HepG2 (cell line): ENCODE measurements at regions not wholly inside any gene's neighbourhood (a gene's known extent, or its start where the extent isn't known, plus 50 kb on each side); places are given as distances from the start of the nearest gene placed in this dataset.

Experiments used
- HOXD1 ChIP-seq: sonication (generic); formaldehyde crosslinking; IDR thresholded peaks from 2 replicates; pipeline ENCODE4 v1.5.0; 2020; ENCODE audit warnings: missing genetic modification reagents
- NFIB ChIP-seq: sonication (generic); formaldehyde crosslinking; IDR thresholded peaks from 2 replicates; pipeline ENCODE4 v1.9.0; 2021; ENCODE audit warnings: missing genetic modification reagents, mild to moderate bottlenecking, borderline replicate concordance
- RBAK ChIP-seq: sonication (generic); formaldehyde crosslinking; IDR thresholded peaks from 2 replicates; pipeline ENCODE4 v1.5.1; 2020; ENCODE audit warnings: mild to moderate bottlenecking, missing genetic modification reagents
- SIX1 ChIP-seq: sonication (generic); formaldehyde crosslinking; IDR thresholded peaks from 2 replicates; pipeline ENCODE4 v1.4.0; 2020; ENCODE audit warnings: missing genetic modification reagents, borderline replicate concordance
- SP2 ChIP-seq: sonication (generic); formaldehyde crosslinking; IDR thresholded peaks from 2 replicates; pipeline ENCODE4 v1.5.1; 2020; ENCODE audit warnings: mild to moderate bottlenecking, missing genetic modification reagents
- ZFP36L1 ChIP-seq: sonication (generic); formaldehyde crosslinking; IDR thresholded peaks from 2 replicates; pipeline ENCODE4 v1.8.0; 2022; ENCODE audit warnings: mild to moderate bottlenecking, missing genetic modification reagents, moderate library complexity
- ZNF3 ChIP-seq: IDR thresholded peaks from 2 replicates; pipeline ENCODE4 v1.7.0; 2017; ENCODE audit warnings: inconsistent platforms
- ZNF562 ChIP-seq: sonication (generic); formaldehyde crosslinking; IDR thresholded peaks from 2 replicates; pipeline ENCODE4 v1.8.0; 2022; ENCODE audit warnings: missing genetic modification reagents, borderline replicate concordance
- ZNF569 ChIP-seq: sonication (generic); formaldehyde crosslinking; IDR thresholded peaks from 2 replicates; pipeline ENCODE4 v1.5.0; 2020; ENCODE audit warnings: mild to moderate bottlenecking, missing genetic modification reagents, moderate library complexity, borderline replicate concordance
- ZSCAN22 ChIP-seq: sonication (generic); formaldehyde crosslinking; IDR thresholded peaks from 2 replicates; pipeline ENCODE4 v1.4.0; 2020; ENCODE audit warnings: mild to moderate bottlenecking, missing genetic modification reagents
- TF ChIP-seq, protein P1 (sequence below): sonication (generic); formaldehyde crosslinking; IDR thresholded peaks from 2 replicates; pipeline ENCODE4 v1.4.0; 2020; ENCODE audit warnings: mild to moderate bottlenecking, missing genetic modification reagents, borderline replicate concordance
- TF ChIP-seq, protein P2 (sequence below): IDR thresholded peaks from 2 replicates; pipeline ENCODE4 v1.6.1; 2016; ENCODE audit warnings: missing compliant biosample characterization, missing genetic modification reagents, borderline replicate concordance
- TF ChIP-seq, protein P3 (sequence below): sonication (generic); formaldehyde crosslinking; IDR thresholded peaks from 2 replicates; pipeline ENCODE4 v1.5.0; 2020; ENCODE audit warnings: missing genetic modification reagents

DNA sequence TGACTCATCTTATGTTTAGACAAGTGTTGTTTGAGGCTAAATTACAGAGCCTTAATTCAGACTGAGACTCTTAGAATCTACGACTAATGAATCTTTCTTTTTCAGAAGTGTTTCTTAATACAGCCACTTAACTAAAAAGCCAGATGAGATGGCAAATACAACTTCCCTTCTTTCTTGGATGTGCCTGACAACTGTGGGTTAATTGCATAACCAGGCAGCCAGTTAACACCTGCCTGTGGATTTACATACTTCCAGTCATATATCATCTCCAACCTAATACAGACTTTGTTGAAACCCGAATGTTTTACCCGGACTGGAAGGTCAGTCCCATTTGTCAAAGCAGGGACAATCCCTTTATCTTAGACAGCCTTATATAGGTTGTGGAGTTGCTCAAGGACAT lies 297.6 kb downstream of the VPS13C start (continued):
- TF ChIP-seq ZFP36L1 (CRISPR knock-in tag) (no peak), RBAK (CRISPR knock-in tag) (no peak), HOXD1 (CRISPR knock-in tag) (no peak), NFIB (CRISPR knock-in tag) (no peak), ZNF569 (CRISPR knock-in tag) (no peak), ZNF3 (CRISPR knock-in tag) (no peak), SP2 (CRISPR knock-in tag) (no peak), ZSCAN22 (no peak), ZNF562 (CRISPR knock-in tag) (no peak), SIX1 (CRISPR knock-in tag) (no peak)
- TF ChIP-seq, protein P1, sequence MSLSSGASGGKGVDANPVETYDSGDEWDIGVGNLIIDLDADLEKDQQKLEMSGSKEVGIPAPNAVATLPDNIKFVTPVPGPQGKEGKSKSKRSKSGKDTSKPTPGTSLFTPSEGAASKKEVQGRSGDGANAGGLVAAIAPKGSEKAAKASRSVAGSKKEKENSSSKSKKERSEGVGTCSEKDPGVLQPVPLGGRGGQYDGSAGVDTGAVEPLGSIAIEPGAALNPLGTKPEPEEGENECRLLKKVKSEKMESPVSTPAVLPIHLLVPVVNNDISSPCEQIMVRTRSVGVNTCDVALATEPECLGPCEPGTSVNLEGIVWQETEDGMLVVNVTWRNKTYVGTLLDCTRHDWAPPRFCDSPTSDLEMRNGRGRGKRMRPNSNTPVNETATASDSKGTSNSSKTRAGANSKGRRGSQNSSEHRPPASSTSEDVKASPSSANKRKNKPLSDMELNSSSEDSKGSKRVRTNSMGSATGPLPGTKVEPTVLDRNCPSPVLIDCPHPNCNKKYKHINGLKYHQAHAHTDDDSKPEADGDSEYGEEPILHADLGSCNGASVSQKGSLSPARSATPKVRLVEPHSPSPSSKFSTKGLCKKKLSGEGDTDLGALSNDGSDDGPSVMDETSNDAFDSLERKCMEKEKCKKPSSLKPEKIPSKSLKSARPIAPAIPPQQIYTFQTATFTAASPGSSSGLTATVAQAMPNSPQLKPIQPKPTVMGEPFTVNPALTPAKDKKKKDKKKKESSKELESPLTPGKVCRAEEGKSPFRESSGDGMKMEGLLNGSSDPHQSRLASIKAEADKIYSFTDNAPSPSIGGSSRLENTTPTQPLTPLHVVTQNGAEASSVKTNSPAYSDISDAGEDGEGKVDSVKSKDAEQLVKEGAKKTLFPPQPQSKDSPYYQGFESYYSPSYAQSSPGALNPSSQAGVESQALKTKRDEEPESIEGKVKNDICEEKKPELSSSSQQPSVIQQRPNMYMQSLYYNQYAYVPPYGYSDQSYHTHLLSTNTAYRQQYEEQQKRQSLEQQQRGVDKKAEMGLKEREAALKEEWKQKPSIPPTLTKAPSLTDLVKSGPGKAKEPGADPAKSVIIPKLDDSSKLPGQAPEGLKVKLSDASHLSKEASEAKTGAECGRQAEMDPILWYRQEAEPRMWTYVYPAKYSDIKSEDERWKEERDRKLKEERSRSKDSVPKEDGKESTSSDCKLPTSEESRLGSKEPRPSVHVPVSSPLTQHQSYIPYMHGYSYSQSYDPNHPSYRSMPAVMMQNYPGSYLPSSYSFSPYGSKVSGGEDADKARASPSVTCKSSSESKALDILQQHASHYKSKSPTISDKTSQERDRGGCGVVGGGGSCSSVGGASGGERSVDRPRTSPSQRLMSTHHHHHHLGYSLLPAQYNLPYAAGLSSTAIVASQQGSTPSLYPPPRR (CRISPR knock-in tag) = no peak
- TF ChIP-seq, protein P2, sequence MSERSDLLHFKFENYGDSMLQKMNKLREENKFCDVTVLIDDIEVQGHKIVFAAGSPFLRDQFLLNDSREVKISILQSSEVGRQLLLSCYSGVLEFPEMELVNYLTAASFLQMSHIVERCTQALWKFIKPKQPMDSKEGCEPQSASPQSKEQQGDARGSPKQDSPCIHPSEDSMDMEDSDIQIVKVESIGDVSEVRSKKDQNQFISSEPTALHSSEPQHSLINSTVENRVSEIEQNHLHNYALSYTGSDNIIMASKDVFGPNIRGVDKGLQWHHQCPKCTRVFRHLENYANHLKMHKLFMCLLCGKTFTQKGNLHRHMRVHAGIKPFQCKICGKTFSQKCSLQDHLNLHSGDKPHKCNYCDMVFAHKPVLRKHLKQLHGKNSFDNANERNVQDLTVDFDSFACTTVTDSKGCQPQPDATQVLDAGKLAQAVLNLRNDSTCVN (CRISPR knock-in tag) = no peak
- TF ChIP-seq, protein P3, sequence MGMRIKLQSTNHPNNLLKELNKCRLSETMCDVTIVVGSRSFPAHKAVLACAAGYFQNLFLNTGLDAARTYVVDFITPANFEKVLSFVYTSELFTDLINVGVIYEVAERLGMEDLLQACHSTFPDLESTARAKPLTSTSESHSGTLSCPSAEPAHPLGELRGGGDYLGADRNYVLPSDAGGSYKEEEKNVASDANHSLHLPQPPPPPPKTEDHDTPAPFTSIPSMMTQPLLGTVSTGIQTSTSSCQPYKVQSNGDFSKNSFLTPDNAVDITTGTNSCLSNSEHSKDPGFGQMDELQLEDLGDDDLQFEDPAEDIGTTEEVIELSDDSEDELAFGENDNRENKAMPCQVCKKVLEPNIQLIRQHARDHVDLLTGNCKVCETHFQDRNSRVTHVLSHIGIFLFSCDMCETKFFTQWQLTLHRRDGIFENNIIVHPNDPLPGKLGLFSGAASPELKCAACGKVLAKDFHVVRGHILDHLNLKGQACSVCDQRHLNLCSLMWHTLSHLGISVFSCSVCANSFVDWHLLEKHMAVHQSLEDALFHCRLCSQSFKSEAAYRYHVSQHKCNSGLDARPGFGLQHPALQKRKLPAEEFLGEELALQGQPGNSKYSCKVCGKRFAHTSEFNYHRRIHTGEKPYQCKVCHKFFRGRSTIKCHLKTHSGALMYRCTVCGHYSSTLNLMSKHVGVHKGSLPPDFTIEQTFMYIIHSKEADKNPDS (CRISPR knock-in tag) = no peak
